H1 (cell line): ENCODE measurements at regions not wholly inside any gene's neighbourhood (a gene's known extent, or its start where the extent isn't known, plus 50 kb on each side); places are given as distances from the start of the nearest gene placed in this dataset.

ENCODE experiments used
- CTCF ChIA-PET: fragments of 300-600 bp; sonication (Branson Sonifier 250); formaldehyde crosslinking; loops from one replicate; lab custom pipeline; 2021; ENCODE audit not compliant: partially characterized antibody; lab: Charles Lee
- POLR2A ChIA-PET: fragments of 300-600 bp; sonication (Branson Sonifier 250); formaldehyde crosslinking; loops from one replicate; lab custom pipeline; 2021; ENCODE audit warnings: inconsistent platforms; ENCODE audit not compliant: partially characterized antibody; lab: Charles Lee
- DNase-seq, 2 experiments: peaks; one replicate each; pipeline versions ENCODE4 v3.0.0 to v3.0.0-alpha.2; 2010 to 2022; ENCODE audit warnings: low spot score in 2 of 2, low read depth in 1 of 2, mixed read lengths in 1 of 2
- FAIRE-seq: peaks from 2 replicates; lab custom pipeline; 2011; peaks lifted over from hg19 to GRCh38; lab: Jason Lieb, UNC
- H2AFZ ChIP-seq: 2 replicates; pipeline ENCODE4 v1.8.1; 2012; ENCODE audit warnings: low read length, inconsistent platforms
- H2AK5ac ChIP-seq: 2 replicates; pipeline ENCODE4 v1.6.1; 2013; ENCODE audit warnings: low read depth, low read length
- H2BK120ac ChIP-seq: replicated peaks from 2 replicates; pipeline ENCODE3; 2013; ENCODE audit warnings: low read depth, low read length, inconsistent platforms
- H2BK12ac ChIP-seq: 2 replicates; pipeline ENCODE4 v1.6.1; 2013; ENCODE audit warnings: low read depth, low read length
- H2BK15ac ChIP-seq: 2 replicates; pipeline ENCODE4 v1.6.1; 2013; ENCODE audit warnings: low read length
- H2BK20ac ChIP-seq: 2 replicates; pipeline ENCODE4 v1.6.1; 2013; ENCODE audit warnings: low read length
- H2BK5ac ChIP-seq: 2 replicates; pipeline ENCODE4 v1.6.1; 2013; ENCODE audit warnings: low read depth, low read length
- H3K14ac ChIP-seq: 2 replicates; pipeline ENCODE4 v1.6.1; 2013; ENCODE audit warnings: inconsistent platforms; ENCODE audit not compliant: insufficient read length
- H3K18ac ChIP-seq: 2 replicates; pipeline ENCODE4 v1.6.1; 2013; ENCODE audit warnings: low read length; ENCODE audit errors: extremely low read depth
- H3K23ac ChIP-seq: 2 replicates; pipeline ENCODE4 v1.6.1; 2013; ENCODE audit warnings: inconsistent platforms; ENCODE audit not compliant: insufficient read length
- H3K23me2 ChIP-seq: 2 replicates; pipeline ENCODE4 v1.6.1; 2013; ENCODE audit warnings: low read depth, low read length
- H3K27ac ChIP-seq: 2 replicates; pipeline ENCODE4 v1.6.1; 2011; ENCODE audit warnings: low read depth, low read length, inconsistent platforms
- H3K27me3 ChIP-seq, 4 experiments: replicated peaks in 1 of 4; 1 replicate in 1 of 4; 2 replicates in 3 of 4; pipeline versions ENCODE4 v1.6.1 to v1.8.1; 2011 to 2013; ENCODE audit warnings: low read length in 3 of 4, mild to moderate bottlenecking in 3 of 4, inconsistent platforms in 2 of 4, mixed read lengths in 2 of 4, moderate library complexity in 1 of 4; ENCODE audit not compliant: control insufficient read depth in 3 of 4, insufficient read depth in 3 of 4; ENCODE audit errors: extremely low read depth in 1 of 4
- H3K36me3 ChIP-seq, 4 experiments: 2 replicates each; pipeline versions ENCODE4 v1.6.1 to v1.8.1; 2011 to 2013; ENCODE audit warnings: mild to moderate bottlenecking in 4 of 4, low read length in 3 of 4, moderate library complexity in 2 of 4, control low read depth in 1 of 4, inconsistent platforms in 1 of 4; ENCODE audit not compliant: insufficient read depth in 4 of 4, control insufficient read depth in 2 of 4
- H3K4ac ChIP-seq: replicated peaks from 2 replicates; pipeline ENCODE3; 2013; ENCODE audit warnings: low read length, low read depth, mixed read lengths, inconsistent platforms; ENCODE audit not compliant: insufficient read length
- H3K4me1 ChIP-seq, 4 experiments: replicated peaks in 1 of 4; 1 replicate in 1 of 4; 2 replicates in 3 of 4; pipeline versions ENCODE4 v1.6.1 to v1.8.1; 2011 to 2013; ENCODE audit warnings: low read length in 3 of 4, inconsistent platforms in 2 of 4, mixed read lengths in 1 of 4; ENCODE audit not compliant: insufficient read depth in 4 of 4, control insufficient read depth in 3 of 4
- H3K4me2 ChIP-seq, 2 experiments: 2 replicates each; pipeline versions ENCODE4 v1.6.1 to v1.8.1; 2011 to 2013; ENCODE audit warnings: low read depth in 2 of 2, low read length in 2 of 2, control low read depth in 1 of 2, inconsistent platforms in 1 of 2, mild to moderate bottlenecking in 1 of 2; ENCODE audit not compliant: insufficient read depth in 1 of 2
- H3K4me3 ChIP-seq, 4 experiments: fragments of 200-600, 300-600 bp in 1 of 4; sonication (generic), shearing (Covaris generic), sonication (Bioruptor Twin) in 1 of 4; 2 replicates each; pipeline versions ENCODE4 v1.5.1 to v1.8.1; 2011 to 2016; ENCODE audit warnings: low read length in 4 of 4, low read depth in 3 of 4, control low read depth in 2 of 4, inconsistent platforms in 2 of 4, mild to moderate bottlenecking in 2 of 4, mixed read lengths in 1 of 4, moderate library complexity in 1 of 4; ENCODE audit not compliant: insufficient read depth in 2 of 4; ENCODE audit errors: extremely low read depth in 1 of 4
- H3K56ac ChIP-seq: replicated peaks from 2 replicates; pipeline ENCODE3; 2013; ENCODE audit warnings: low read depth, mild to moderate bottlenecking, mixed read lengths, low read length, inconsistent platforms; ENCODE audit not compliant: insufficient read length
- H3K79me1 ChIP-seq: 2 replicates; pipeline ENCODE4 v1.6.1; 2013; ENCODE audit warnings: low read depth, low read length, control low read depth
- H3K79me2 ChIP-seq, 2 experiments: 2 replicates each; pipeline versions ENCODE4 v1.6.1 to v1.8.1; 2012 to 2013; ENCODE audit warnings: low read length in 2 of 2, mild to moderate bottlenecking in 2 of 2, inconsistent platforms in 1 of 2; ENCODE audit not compliant: insufficient read depth in 2 of 2, control insufficient read depth in 1 of 2
- H3K9ac ChIP-seq, 4 experiments: replicated peaks in 1 of 4; 1 replicate in 1 of 4; 2 replicates in 3 of 4; pipeline versions ENCODE4 v1.6.1 to v1.8.1; 2011 to 2013; ENCODE audit warnings: low read depth in 3 of 4, low read length in 3 of 4, control low read depth in 2 of 4, mild to moderate bottlenecking in 2 of 4, moderate library complexity in 2 of 4, inconsistent platforms in 1 of 4; ENCODE audit errors: extremely low read depth in 1 of 4
- H3K9me3 ChIP-seq, 2 experiments: 2 replicates each; pipeline versions ENCODE4 v1.6.1 to v1.8.1; 2012 to 2013; ENCODE audit warnings: mild to moderate bottlenecking in 2 of 2, moderate library complexity in 2 of 2, control low read depth in 1 of 2, inconsistent platforms in 1 of 2, low read depth in 1 of 2, low read length in 1 of 2, mixed read lengths in 1 of 2; ENCODE audit not compliant: insufficient read depth in 2 of 2
- H4K20me1 ChIP-seq, 2 experiments: replicated peaks in 1 of 2; 2 replicates each; pipeline versions ENCODE3 to v1.8.1; 2011 to 2013; ENCODE audit warnings: inconsistent platforms in 2 of 2, low read length in 2 of 2, mild to moderate bottlenecking in 1 of 2; ENCODE audit not compliant: insufficient read depth in 2 of 2, control insufficient read depth in 1 of 2
- H4K5ac ChIP-seq: 2 replicates; pipeline ENCODE4 v1.6.1; 2013; ENCODE audit warnings: low read length, low read depth, mixed read lengths, inconsistent platforms; ENCODE audit not compliant: insufficient read length
- H4K8ac ChIP-seq: 2 replicates; pipeline ENCODE4 v1.8.0; 2013; ENCODE audit warnings: mild to moderate bottlenecking, moderate library complexity, low read length, inconsistent platforms; ENCODE audit not compliant: insufficient read depth; ENCODE audit errors: extremely low read depth
- H4K91ac ChIP-seq: replicated peaks from 2 replicates; pipeline ENCODE3; 2013; ENCODE audit warnings: low read length, mixed read lengths, inconsistent platforms; ENCODE audit not compliant: insufficient read length
- ASH2L ChIP-seq: fragments of 200-600, 300-600 bp; sonication (generic); IDR thresholded peaks from one replicate; pipeline ENCODE4 v1.7.1; 2017; ENCODE audit warnings: low read length
- BACH1 ChIP-seq: IDR thresholded peaks from 2 replicates; pipeline ENCODE4 v1.6.1; 2012; ENCODE audit warnings: low read length, improper control_type of control experiment
- CBX5 ChIP-seq: fragments of 300-800, 300-1000 bp; sonication (generic); IDR thresholded peaks from 2 replicates; pipeline ENCODE4 v1.7.1; 2016; ENCODE audit warnings: antibody characterized with exemption, low read length, low read depth
- FOSL1 ChIP-seq: IDR thresholded peaks from 2 replicates; pipeline ENCODE4 v1.6.1; 2011; ENCODE audit warnings: mild to moderate bottlenecking, low read depth, low read length, moderate library complexity; ENCODE audit not compliant: insufficient read depth
- KDM1A ChIP-seq: fragments of 200-600, 300-600 bp; sonication (generic); IDR thresholded peaks from 2 replicates; pipeline ENCODE4 v1.7.1; 2016; ENCODE audit warnings: mild to moderate bottlenecking, low read length, borderline replicate concordance
- NRF1 ChIP-seq: IDR thresholded peaks from 2 replicates; pipeline ENCODE4 v1.6.1; 2011; ENCODE audit warnings: mild to moderate bottlenecking, low read depth, low read length, improper control_type of control experiment
- POU5F1 ChIP-seq: IDR thresholded peaks from 2 replicates; pipeline ENCODE4 v1.6.1; 2011; ENCODE audit warnings: low read depth, mild to moderate bottlenecking, low read length, moderate library complexity
- RFX5 ChIP-seq: IDR thresholded peaks from 2 replicates; pipeline ENCODE4 v1.6.1; 2011; ENCODE audit warnings: low read depth, low read length, improper control_type of control experiment, borderline replicate concordance
- RNF2 ChIP-seq: fragments of 200-900, 300-1000 bp; sonication (generic); IDR thresholded peaks from 2 replicates; pipeline ENCODE4 v1.7.1; 2016; ENCODE audit warnings: borderline replicate concordance, low read depth, mild to moderate bottlenecking, antibody characterized with exemption, low read length; ENCODE audit not compliant: poor library complexity, severe bottlenecking; ENCODE audit errors: missing control alignments
- SAP30 ChIP-seq: fragments of 300-600 bp; sonication (generic); IDR thresholded peaks from 2 replicates; pipeline ENCODE4 v1.7.1; 2012; ENCODE audit warnings: low read length, moderate library complexity, mild to moderate bottlenecking, inconsistent platforms; ENCODE audit not compliant: insufficient read depth, insufficient replicate concordance
- SIRT6 ChIP-seq: IDR thresholded peaks from one replicate; pipeline ENCODE4 v1.7.1; 2012; ENCODE audit warnings: low read length, inconsistent platforms
- SP4 ChIP-seq: IDR thresholded peaks from 2 replicates; pipeline ENCODE4 v1.6.1; 2012; ENCODE audit warnings: low read length, inconsistent platforms
- TAF1 ChIP-seq: IDR thresholded peaks from 2 replicates; pipeline ENCODE4 v1.6.1; 2011; ENCODE audit warnings: mild to moderate bottlenecking, low read depth, low read length
- TCF12 ChIP-seq: IDR thresholded peaks from 2 replicates; pipeline ENCODE4 v1.6.1; 2011; ENCODE audit warnings: low read depth, mild to moderate bottlenecking, low read length
- TEAD4 ChIP-seq: IDR thresholded peaks from 2 replicates; pipeline ENCODE4 v1.6.1; 2012; ENCODE audit warnings: low read depth, low read length, inconsistent platforms, mixed read lengths
- YY1 ChIP-seq: IDR thresholded peaks from 2 replicates; pipeline ENCODE4 v1.6.1; 2011; ENCODE audit warnings: low read depth, mild to moderate bottlenecking, low read length
- WGBS, 2 experiments: shearing (Covaris generic) in 1 of 2; methylation state at CpG; one replicate each; pipeline versions ENCODE4 v1.1.6 to v1.1.7; 2013 to 2015; ENCODE audit warnings: low lambda C conversion rate in 2 of 2, mixed read lengths in 2 of 2, inconsistent platforms in 1 of 2, low coverage in 1 of 2, missing lambda C conversion rate in 1 of 2; ENCODE audit not compliant: insufficient replicate concordance in 2 of 2, insufficient coverage in 1 of 2, insufficient read length in 1 of 2; ENCODE audit errors: extremely low coverage in 1 of 2, missing lambda C conversion rate in 1 of 2; 5-methylcytosine and 5-hydroxymethylcytosine counted together

DNA sequence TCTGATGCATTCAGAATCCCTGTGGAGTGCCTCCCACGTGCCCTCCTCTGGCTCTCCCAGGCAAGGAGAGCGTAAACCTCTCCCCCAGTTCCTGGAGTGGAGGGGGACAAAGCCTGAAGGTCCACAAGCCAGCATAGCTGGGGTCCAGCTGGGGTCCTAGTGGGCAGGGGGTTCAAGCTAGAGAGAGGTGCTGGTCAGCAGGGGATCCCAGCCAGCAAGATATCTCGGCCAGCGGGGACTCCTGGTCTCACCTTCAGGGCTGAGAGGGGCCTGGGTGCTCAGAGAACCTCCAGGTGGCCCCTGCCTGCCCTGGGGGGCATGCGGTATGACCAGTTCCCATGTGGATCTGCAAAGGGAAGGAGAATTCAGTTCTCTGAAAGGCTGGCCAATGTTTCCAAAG lies 413.7 kb downstream of the TCERG1L start:
- Histone ChIP-seq H3K4me2 (no peak overlapping the region), H3K14ac (no peak overlapping the region), H3K79me1 (no peaks in the 10 kb centered on the region), H3K9ac (no peak overlapping the region), H2AK5ac (no peak overlapping the region), H3K4me3 (no peak overlapping the region), H3K9me3 (no peaks in the 10 kb centered on the region), H3K4me1 (no peaks in the 10 kb centered on the region; a peak in 1 of 7 replicates), H2BK15ac (no peak overlapping the region), H3K56ac (no peak overlapping the region), H3K79me2 (no peaks in the 10 kb centered on the region), H4K20me1 (no peaks in the 10 kb centered on the region), H3K27me3 (no peaks in the 10 kb centered on the region), H2BK120ac (no peak overlapping the region), H2AFZ (no peak overlapping the region), H2BK5ac (no peak overlapping the region), H3K4ac (no peak overlapping the region), H4K91ac (no peak overlapping the region), H3K18ac (no peak overlapping the region), H4K5ac (no peak overlapping the region), H3K36me3 (no peaks in the 10 kb centered on the region), H2BK20ac (no peak overlapping the region), H4K8ac (no peak overlapping the region), H2BK12ac (no peak overlapping the region), H3K27ac (no peak overlapping the region), H3K23ac (no peak overlapping the region), H3K23me2 (no peaks in the 10 kb centered on the region; the same call in 1 of the 2 replicates)
- POLR2A ChIA-PET, result no interaction called here
- FAIRE-seq (no peak), DNase-seq (no peak)
- CTCF ChIA-PET, result interaction anchor here (0.7 to 1.1 kb wide), 2 partner anchors 12 to 175 kb away, joined by 3 read pairs; no protein-coding TSS in a partner anchor
- 88% methylated on average over 4 of the region's 5 CpGs; no CpG with 5 or more reads in 1 of the 2 experiments for WGBS, 2 experiments
- TF ChIP-seq NRF1 (no peak), SP4 (no peak), SIRT6 (no peak), TCF12 (no peak), KDM1A (no peak), RNF2 (no peak), SAP30 (no peak), YY1 (no peak), FOSL1 (no peak), TEAD4 (no peak), BACH1 (no peak), CBX5 (no peak), POU5F1 (no peak), RFX5 (no peak), TAF1 (no peak), ASH2L (no peak)
